ENCODE measurements at regions not wholly inside any gene's neighbourhood (a gene's known extent, or its start where the extent isn't known, plus 50 kb on each side); places are given as distances from the start of the nearest gene placed in this dataset.

- no peak for TF ChIP-seq CTCF (IDR thresholded peaks at IDR 0.05; ENCODE audit: insufficient read depth, missing control alignments)
- DNase-seq (ENCODE audit: insufficient read length, low spot score): no peak
- no peak for FAIRE-seq
Measured at GRCh38 chr5:174204535-174205313, 159.2 kb downstream of the NSG2 start.

GRCh38 chr5:174205939-174206338 lies 160.4 kb downstream of the NSG2 start:
- FAIRE-seq: no peak
- no peak for TF ChIP-seq CTCF (IDR thresholded peaks at IDR 0.05; ENCODE audit: insufficient read depth, missing control alignments)
- DNase-seq (ENCODE audit: insufficient read length, low spot score): no peak

- no peak for FAIRE-seq
- no peak for DNase-seq (ENCODE audit: insufficient read length, low spot score)
- no peak for TF ChIP-seq CTCF (IDR thresholded peaks at IDR 0.05; ENCODE audit: insufficient read depth, missing control alignments)
Measured at GRCh38 chr5:174210596-174211276, 165.2 kb downstream of the NSG2 start.

- TF ChIP-seq CTCF (IDR thresholded peaks at IDR 0.05; ENCODE audit: insufficient read depth, missing control alignments): no peak
- FAIRE-seq (no peak), DNase-seq (ENCODE audit: insufficient read length, low spot score) (no peak)
Measured at GRCh38 chr5:174211277-174211626, 165.7 kb downstream of the NSG2 start.

GRCh38 chr5:174217527-174217926 lies 172.0 kb downstream of the NSG2 start:
- DNase-seq (ENCODE audit: insufficient read length, low spot score) (no peak), FAIRE-seq (no peak)
- TF ChIP-seq CTCF (IDR thresholded peaks at IDR 0.05; ENCODE audit: insufficient read depth, missing control alignments): no peak

GRCh38 chr5:174218162-174218561 lies 172.7 kb downstream of the NSG2 start:
- no peak for DNase-seq (ENCODE audit: insufficient read length, low spot score)
- no peak for FAIRE-seq
- TF ChIP-seq CTCF (IDR thresholded peaks at IDR 0.05; ENCODE audit: insufficient read depth, missing control alignments): no peak

GRCh38 chr5:174220417-174220816 lies 174.9 kb downstream of the NSG2 start:
- DNase-seq (ENCODE audit: insufficient read length, low spot score) (no peak), FAIRE-seq (no peak)
- TF ChIP-seq CTCF (IDR thresholded peaks at IDR 0.05; ENCODE audit: insufficient read depth, missing control alignments): no peak

Measured in D721Med (cell line).